ENCODE measurements at regions not wholly inside any gene's neighbourhood (a gene's known extent, or its start where the extent isn't known, plus 50 kb on each side); places are given as distances from the start of the nearest gene placed in this dataset.

GRCh38 chr11:81459766-81460306 is 1273.8 kb downstream of the FAM181B start:
- TF ChIP-seq SPI1 (IDR thresholded peaks at IDR 0.05; ENCODE audit: borderline replicate concordance, low read depth) = no peak
- no peak for TF ChIP-seq POLR2AphosphoS5 (IDR thresholded peaks at IDR 0.05; ENCODE audit: low read depth)
- no peak for TF ChIP-seq GABPA (IDR thresholded peaks at IDR 0.05; ENCODE audit: low read depth)
- TF ChIP-seq, protein P1, sequence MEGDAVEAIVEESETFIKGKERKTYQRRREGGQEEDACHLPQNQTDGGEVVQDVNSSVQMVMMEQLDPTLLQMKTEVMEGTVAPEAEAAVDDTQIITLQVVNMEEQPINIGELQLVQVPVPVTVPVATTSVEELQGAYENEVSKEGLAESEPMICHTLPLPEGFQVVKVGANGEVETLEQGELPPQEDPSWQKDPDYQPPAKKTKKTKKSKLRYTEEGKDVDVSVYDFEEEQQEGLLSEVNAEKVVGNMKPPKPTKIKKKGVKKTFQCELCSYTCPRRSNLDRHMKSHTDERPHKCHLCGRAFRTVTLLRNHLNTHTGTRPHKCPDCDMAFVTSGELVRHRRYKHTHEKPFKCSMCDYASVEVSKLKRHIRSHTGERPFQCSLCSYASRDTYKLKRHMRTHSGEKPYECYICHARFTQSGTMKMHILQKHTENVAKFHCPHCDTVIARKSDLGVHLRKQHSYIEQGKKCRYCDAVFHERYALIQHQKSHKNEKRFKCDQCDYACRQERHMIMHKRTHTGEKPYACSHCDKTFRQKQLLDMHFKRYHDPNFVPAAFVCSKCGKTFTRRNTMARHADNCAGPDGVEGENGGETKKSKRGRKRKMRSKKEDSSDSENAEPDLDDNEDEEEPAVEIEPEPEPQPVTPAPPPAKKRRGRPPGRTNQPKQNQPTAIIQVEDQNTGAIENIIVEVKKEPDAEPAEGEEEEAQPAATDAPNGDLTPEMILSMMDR (IDR thresholded peaks at IDR 0.05; ENCODE audit: insufficient read depth, low read length) = no peak
- TF ChIP-seq, protein P2, sequence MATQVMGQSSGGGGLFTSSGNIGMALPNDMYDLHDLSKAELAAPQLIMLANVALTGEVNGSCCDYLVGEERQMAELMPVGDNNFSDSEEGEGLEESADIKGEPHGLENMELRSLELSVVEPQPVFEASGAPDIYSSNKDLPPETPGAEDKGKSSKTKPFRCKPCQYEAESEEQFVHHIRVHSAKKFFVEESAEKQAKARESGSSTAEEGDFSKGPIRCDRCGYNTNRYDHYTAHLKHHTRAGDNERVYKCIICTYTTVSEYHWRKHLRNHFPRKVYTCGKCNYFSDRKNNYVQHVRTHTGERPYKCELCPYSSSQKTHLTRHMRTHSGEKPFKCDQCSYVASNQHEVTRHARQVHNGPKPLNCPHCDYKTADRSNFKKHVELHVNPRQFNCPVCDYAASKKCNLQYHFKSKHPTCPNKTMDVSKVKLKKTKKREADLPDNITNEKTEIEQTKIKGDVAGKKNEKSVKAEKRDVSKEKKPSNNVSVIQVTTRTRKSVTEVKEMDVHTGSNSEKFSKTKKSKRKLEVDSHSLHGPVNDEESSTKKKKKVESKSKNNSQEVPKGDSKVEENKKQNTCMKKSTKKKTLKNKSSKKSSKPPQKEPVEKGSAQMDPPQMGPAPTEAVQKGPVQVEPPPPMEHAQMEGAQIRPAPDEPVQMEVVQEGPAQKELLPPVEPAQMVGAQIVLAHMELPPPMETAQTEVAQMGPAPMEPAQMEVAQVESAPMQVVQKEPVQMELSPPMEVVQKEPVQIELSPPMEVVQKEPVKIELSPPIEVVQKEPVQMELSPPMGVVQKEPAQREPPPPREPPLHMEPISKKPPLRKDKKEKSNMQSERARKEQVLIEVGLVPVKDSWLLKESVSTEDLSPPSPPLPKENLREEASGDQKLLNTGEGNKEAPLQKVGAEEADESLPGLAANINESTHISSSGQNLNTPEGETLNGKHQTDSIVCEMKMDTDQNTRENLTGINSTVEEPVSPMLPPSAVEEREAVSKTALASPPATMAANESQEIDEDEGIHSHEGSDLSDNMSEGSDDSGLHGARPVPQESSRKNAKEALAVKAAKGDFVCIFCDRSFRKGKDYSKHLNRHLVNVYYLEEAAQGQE (IDR thresholded peaks at IDR 0.05; ENCODE audit: insufficient replicate concordance, low read depth) = no peak
- Histone ChIP-seq H3K27ac (replicated peaks) (no peak overlapping the region), H3K4me3 (replicated peaks; ENCODE audit: insufficient read depth, low read length) (no peak overlapping the region), H3K27me3 (ENCODE audit: insufficient read depth, poor library complexity, severe bottlenecking) (no peaks in the 10 kb centered on the region)
- DNase-seq (ENCODE audit: low read depth in 1 of 2, low spot score in 1 of 2) = no peak

GRCh38 chr11:81449588-81450156 is 1284.0 kb downstream of the FAM181B start:
- Histone ChIP-seq H3K4me3 (replicated peaks; ENCODE audit: insufficient read depth, low read length) (no peak overlapping the region), H3K27ac (replicated peaks) (no peak overlapping the region), H3K27me3 (ENCODE audit: insufficient read depth, poor library complexity, severe bottlenecking) (no peaks in the 10 kb centered on the region)
- TF ChIP-seq, protein P2 (IDR thresholded peaks at IDR 0.05; ENCODE audit: insufficient replicate concordance, low read depth) = no peak
- TF ChIP-seq SPI1 (IDR thresholded peaks at IDR 0.05; ENCODE audit: borderline replicate concordance, low read depth) = no peak
- TF ChIP-seq GABPA (IDR thresholded peaks at IDR 0.05; ENCODE audit: low read depth) = no peak
- TF ChIP-seq, protein P1 (IDR thresholded peaks at IDR 0.05; ENCODE audit: insufficient read depth, low read length) = no peak
- no peak for TF ChIP-seq POLR2AphosphoS5 (IDR thresholded peaks at IDR 0.05; ENCODE audit: low read depth)
- DNase-seq (ENCODE audit: low read depth in 1 of 2, low spot score in 1 of 2) = no peak

- Histone ChIP-seq H3K27ac (replicated peaks) (no peak overlapping the region), H3K4me3 (replicated peaks; ENCODE audit: insufficient read depth, low read length) (no peak overlapping the region), H3K27me3 (ENCODE audit: insufficient read depth, poor library complexity, severe bottlenecking) (no peaks in the 10 kb centered on the region)
- DNase-seq (ENCODE audit: low read depth in 1 of 2, low spot score in 1 of 2) = no peak
- TF ChIP-seq POLR2AphosphoS5 (IDR thresholded peaks at IDR 0.05; ENCODE audit: low read depth) (no peak), SPI1 (IDR thresholded peaks at IDR 0.05; ENCODE audit: borderline replicate concordance, low read depth) (no peak), GABPA (IDR thresholded peaks at IDR 0.05; ENCODE audit: low read depth) (no peak)
- TF ChIP-seq, protein P2 (IDR thresholded peaks at IDR 0.05; ENCODE audit: insufficient replicate concordance, low read depth) = no peak
- TF ChIP-seq, protein P1 (IDR thresholded peaks at IDR 0.05; ENCODE audit: insufficient read depth, low read length) = no peak
These were observed 1289.4 kb downstream of the FAM181B start for GRCh38 chr11:81444297-81444696.

All from HL-60 (cell line).